CMK (cell line): ENCODE measurements at regions not wholly inside any gene's neighbourhood (a gene's known extent, or its start where the extent isn't known, plus 50 kb on each side); places are given as distances from the start of the nearest gene placed in this dataset.

Experiments used
- DNase-seq: peaks from one replicate; pipeline ENCODE4 v3.0.0-alpha.2; 2010; ENCODE audit warnings: low read depth

DNA sequence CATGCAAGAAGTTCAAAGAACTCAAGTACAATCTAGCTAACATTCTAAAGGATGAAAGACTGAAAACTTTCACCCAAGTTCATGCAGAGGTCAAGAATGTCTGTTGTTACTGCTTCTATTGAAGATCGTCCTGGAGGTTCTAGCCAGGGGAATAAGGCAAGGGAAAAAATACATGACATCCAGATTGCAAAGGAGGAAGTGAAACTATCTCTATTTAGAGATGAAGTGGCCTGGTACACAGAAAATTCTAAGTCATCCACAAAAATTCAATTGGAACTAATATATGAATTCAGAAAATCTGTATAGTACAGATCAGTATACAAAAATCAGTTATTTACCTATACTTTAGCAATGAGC lies 693.0 kb downstream of the NR2F2 start:
- no peak for DNase-seq

GRCh38 chr15:97026781-97027180 lies 696.3 kb downstream of the NR2F2 start:
- no peak for DNase-seq

DNA sequence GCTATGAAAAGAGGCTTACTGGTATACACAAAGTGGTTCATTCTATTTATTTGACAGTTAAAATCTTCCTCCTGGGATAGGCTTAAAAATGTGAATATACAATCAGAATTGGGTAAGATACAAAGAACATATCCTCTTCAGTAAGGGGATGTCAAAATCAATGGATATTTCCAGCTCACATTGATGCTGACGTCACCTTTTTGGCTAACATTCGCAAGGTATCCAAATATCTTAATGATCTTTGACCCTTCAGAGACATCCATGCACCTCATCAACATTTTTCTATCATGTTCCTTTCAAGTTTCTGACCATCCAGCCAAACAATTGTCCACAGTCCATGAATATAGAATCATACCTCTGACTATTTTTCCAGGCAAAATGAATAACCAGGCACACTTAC lies 697.3 kb downstream of the NR2F2 start:
- no peak for DNase-seq

DNA sequence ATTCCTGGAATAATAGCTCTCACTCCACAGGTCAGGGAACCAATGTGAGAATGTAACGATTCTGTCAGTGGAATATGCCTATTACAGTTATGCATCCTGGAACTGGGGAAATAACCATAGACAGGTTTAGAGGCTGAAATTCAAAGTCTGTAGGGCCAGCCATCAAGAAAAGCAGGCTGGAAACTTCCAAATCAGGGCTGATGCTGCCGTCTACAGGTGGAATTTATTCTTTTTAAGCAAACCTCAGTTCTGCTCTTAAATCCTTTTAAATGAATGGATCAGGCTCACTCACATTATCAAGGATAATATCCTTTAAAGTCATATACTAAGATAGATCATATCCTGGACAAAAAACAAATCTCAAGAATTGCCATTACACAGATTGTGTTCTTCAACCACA lies 699.8 kb downstream of the NR2F2 start:
- no peak for DNase-seq

- DNase-seq: no peak
Observed at GRCh38 chr15:97036301-97036700, 705.8 kb downstream of the NR2F2 start.

- DNase-seq: no peak
Observed at GRCh38 chr15:97037080-97037479, 706.6 kb downstream of the NR2F2 start.

- DNase-seq: no peak
Observed at GRCh38 chr15:97045666-97046421, 715.3 kb downstream of the NR2F2 start.

DNA sequence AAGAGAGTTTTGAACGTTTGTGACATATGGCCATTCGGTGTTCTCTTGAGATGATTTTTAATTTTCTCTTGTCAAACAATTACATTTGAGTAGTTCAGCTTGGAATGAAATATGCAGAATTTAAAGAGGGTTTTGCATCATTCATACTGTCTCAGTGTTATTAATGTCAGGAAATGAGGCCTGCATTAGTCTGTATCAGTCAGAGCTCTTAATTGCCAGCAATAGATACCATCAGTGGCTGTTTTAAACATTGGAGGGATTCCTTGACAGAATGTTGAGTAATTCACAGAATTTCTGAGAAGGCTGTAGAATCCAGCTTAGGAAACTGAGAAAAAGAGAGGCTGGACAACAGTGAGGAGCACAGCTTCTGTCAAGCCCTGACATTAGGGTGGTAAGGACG lies 722.0 kb downstream of the NR2F2 start:
- DNase-seq: no peak

- DNase-seq: no peak
Observed at GRCh38 chr15:97053635-97054034, 723.1 kb downstream of the NR2F2 start.

DNA sequence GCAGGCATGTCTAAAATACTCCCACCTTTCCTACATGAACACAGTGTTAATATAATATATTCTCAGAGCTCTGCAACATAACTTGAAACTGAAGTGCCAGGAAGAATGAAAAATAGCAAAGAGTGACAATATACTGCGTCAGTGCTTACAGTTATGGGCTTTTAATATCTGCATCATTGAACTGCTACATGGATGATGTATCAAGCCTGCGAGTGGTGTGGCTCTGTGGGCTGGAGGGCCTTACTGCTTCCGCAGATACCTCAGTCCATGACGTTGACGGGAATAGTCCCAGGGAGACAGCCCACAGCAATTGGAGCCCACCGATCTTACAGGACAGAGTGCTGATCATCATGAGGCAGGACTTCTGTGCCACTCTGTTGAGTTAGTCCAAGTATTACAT lies 727.0 kb downstream of the NR2F2 start:
- DNase-seq: no peak

DNA sequence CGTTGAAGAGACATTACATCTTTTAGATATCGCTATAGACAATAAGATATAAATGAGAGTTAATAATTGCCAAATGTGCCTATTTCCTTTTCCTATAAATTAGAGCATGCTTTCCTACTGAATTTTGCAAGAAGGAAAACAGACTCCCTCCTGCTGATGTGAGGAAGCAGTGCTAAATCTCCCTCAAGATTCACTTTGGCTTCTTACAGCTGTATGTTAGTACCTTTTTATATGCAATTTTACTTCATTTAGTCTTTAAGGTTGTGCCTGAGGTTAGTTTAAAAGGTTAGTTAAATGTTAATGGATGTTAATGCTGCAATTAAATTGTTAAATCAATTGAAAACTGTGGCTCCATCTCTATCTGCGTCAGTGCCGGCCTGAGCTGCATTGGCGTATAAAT lies 728.8 kb downstream of the NR2F2 start:
- DNase-seq: no peak

DNA sequence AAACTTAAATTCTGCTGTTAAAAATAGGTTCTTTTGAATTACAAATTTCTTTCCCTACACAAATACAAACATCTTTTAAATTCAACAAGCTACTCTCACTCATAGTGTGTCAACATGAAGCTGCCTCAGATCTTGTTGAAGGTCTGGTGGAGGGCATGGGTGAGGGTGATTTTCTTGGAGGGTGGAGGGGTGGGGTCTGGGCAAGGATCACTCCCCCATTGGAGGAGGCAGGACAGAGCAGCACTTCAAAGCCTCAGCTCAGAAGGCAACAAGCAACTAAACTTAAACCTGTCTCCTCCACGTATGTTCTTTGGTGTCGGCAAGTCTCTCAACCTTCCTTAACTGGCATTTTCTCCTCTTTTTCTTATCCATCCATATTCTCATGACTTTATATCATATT lies 730.9 kb downstream of the NR2F2 start:
- DNase-seq: no peak

DNA sequence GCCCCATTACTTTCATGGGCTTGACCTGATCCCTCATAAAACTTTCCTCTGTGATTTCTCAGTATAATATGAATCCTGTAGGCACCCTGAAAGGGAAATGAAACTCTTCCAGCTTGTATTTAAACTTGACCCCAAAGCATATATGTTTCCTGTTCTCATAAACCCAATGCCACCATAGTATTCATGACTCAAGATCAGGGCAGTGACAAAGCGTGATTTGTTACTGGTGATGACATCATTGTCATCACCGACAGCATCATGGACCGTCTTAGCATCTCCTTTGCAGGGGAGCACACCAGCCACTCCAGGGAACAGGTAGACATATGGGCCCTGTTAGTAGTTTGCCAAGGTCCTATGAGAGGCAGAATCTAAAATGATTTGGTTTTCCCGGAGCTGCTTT lies 741.2 kb downstream of the NR2F2 start:
- no peak for DNase-seq

DNA sequence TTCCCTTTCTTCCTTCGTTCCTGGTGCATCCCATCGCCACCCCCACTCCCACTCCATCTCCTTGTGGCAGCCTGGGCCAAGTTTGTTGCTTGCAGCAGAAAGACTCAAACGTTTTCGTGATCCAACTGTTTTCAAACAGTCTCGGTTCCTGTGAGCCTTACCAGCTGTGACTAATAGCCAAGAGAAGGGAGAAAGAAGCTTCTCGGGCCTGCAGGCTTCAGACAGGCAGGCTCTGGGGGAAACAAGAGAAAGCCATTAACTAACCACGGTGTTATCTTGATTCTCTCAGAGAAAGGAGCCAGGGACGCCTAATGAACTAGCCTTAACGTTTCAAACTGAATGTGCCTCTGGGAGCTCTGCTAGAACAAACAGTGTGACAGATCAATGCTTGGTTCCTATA lies 742.0 kb downstream of the NR2F2 start:
- no peak for DNase-seq

GRCh38 chr15:97076011-97076410 lies 745.5 kb downstream of the NR2F2 start:
- DNase-seq: no peak

GRCh38 chr15:97077975-97078374 lies 747.5 kb downstream of the NR2F2 start:
- DNase-seq: no peak

DNA sequence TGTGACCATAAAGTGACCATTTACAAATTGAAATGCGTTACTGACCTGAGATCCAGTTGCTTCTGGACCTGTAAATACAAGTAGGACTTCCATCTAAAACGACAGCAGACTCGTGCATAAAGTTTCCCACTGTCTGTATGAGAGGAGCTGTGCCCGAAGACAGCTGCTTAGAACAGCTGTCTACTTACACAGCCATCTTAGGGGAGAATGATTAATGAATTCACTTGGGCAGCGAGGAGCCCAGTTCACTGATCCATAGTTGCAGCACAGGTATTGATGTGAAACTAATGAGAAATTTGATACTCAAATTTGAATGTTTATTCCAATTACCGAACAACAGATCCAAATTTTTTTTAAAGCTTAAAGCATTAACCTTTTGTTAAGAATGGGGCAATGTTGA lies 748.1 kb downstream of the NR2F2 start:
- DNase-seq: no peak

DNA sequence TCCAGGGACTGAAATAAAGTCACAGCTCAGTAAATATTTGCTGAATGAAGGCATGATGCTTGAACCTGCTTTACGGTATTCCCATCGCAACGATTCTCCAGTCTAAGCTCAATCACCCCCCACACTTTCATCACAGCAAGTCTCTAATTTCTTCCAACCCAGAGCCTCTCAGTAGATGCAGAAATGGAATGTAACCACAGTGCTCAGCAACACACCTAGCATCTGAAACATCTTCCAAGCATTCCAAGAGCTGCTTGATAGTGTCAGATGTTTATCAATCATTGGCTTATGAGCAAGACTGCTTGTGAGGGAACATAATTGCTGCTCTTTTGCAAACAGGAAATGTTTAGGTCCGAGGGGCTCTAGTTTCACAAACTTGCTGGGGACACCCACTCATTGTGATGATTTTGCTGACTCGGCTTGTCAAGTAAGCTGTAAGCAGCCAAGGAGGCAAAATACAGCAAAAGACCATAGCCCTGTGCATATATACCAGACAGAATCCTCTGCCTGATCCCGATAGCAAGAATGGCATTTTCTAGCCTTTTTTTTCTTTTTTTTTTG lies 751.2 kb downstream of the NR2F2 start:
- DNase-seq: no peak

DNA sequence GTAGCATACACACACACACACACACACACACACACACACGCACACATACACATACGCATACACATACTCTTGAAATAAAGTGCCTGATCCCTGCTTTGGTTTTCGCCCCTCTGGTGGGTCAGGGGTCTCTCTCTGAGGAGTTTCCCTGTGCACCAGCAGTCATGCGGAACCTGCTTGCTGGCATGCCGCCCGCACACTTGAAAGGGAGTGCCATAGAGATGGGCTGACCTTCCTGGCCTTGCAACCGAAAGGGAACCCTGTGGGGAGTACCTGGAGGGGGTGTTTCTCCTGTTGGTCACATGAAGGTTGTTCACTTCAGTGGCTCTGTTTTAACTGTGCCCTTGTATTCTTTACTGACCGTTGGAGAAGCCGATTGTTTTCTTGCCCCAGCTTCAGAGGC lies 752.3 kb downstream of the NR2F2 start:
- no peak for DNase-seq

- DNase-seq: no peak
Observed at GRCh38 chr15:97084650-97085049, 754.1 kb downstream of the NR2F2 start.

- DNase-seq: no peak
Observed at GRCh38 chr15:97085731-97086130, 755.2 kb downstream of the NR2F2 start.

DNA sequence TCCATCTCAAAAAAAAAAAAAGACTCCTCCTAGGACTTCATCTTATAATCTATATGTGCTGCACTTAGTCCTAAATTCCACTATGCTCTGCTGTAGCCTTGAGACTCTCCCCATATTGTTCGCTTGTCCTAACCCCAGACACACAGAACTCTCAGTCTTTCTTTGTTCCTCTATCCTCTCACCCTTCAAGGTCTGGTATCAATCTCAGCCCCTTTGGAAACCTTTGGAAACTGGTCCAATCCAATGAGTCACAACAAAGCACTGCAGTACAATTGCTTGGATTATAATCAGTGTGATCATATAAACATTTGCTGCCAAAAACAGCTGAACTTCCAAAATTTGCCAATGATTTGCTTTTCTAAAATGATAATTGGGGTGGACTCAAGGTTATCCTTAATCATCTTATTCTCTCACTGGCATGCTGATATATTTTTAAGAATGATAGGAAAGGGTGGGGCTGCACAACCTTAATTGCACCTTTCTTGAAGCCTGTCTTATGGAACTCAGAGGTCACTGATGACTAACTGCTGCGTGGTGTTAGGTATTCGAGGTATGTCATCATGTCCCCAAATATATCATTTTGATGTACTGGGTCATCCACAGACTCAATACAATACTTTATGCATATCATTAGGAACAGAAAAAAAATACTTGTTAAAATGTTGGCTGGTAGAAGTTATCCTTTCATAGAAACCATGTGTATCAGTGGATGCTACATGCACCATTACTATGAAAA lies 756.7 kb downstream of the NR2F2 start:
- DNase-seq: no peak

- DNase-seq: no peak
Observed at GRCh38 chr15:97091093-97091492, 760.6 kb downstream of the NR2F2 start.

- no peak for DNase-seq
Observed at GRCh38 chr15:97092656-97093055, 762.2 kb downstream of the NR2F2 start.
